GM23338 (cell line): ENCODE measurements at regions not wholly inside any gene's neighbourhood (a gene's known extent, or its start where the extent isn't known, plus 50 kb on each side); places are given as distances from the start of the nearest gene placed in this dataset.

Experiments
- ATAC-seq: fragments of 200-7000 bp; cut with Tn5 transposase; 3 replicates; pipeline ENCODE4 v1.9.1; 2020
- DNase-seq: peaks from one replicate; pipeline ENCODE4 v3.0.0-alpha.2; 2015; ENCODE audit warnings: low spot score
- H2AFZ ChIP-seq: fragments of 200-600 bp; sonication (generic); 2 replicates; pipeline ENCODE4 v1.8.0; 2016; ENCODE audit warnings: antibody characterized with exemption, mild to moderate bottlenecking, moderate library complexity
- H3F3A ChIP-seq: fragments of 200-600 bp; sonication (generic); replicated peaks from 2 replicates; pipeline ENCODE4 v1.8.0; 2017; ENCODE audit warnings: antibody characterized with exemption, mixed run types, low read depth
- H3K27ac ChIP-seq: fragments of 200-600 bp; sonication (generic); 2 replicates; pipeline ENCODE4 v1.6.1; 2016; ENCODE audit warnings: low read depth
- H3K27me3 ChIP-seq: fragments of 200-600 bp; sonication (generic); 2 replicates; pipeline ENCODE4 v1.8.0; 2016; ENCODE audit warnings: mild to moderate bottlenecking, mixed run types, moderate library complexity; ENCODE audit not compliant: insufficient read depth
- H3K36me3 ChIP-seq: fragments of 200-600 bp; sonication (generic); 2 replicates; pipeline ENCODE4 v1.8.0; 2016; ENCODE audit warnings: mild to moderate bottlenecking; ENCODE audit not compliant: insufficient read depth
- H3K4me1 ChIP-seq: fragments of 200-600 bp; sonication (generic); 2 replicates; pipeline ENCODE4 v1.8.0; 2016; ENCODE audit warnings: mild to moderate bottlenecking, moderate library complexity; ENCODE audit not compliant: insufficient read depth
- H3K4me2 ChIP-seq: fragments of 200-600 bp; sonication (generic); 2 replicates; pipeline ENCODE4 v1.7.1; 2017; ENCODE audit warnings: mixed run types
- H3K4me3 ChIP-seq: fragments of 200-600 bp; sonication (generic); 2 replicates; pipeline ENCODE4 v1.6.1; 2016; ENCODE audit warnings: mixed run types
- H3K79me2 ChIP-seq: fragments of 200-600 bp; sonication (generic); replicated peaks from 2 replicates; pipeline ENCODE4 v1.8.0; 2017; ENCODE audit warnings: mild to moderate bottlenecking; ENCODE audit not compliant: insufficient read depth
- H3K9me2 ChIP-seq: fragments of 200-600 bp; sonication (generic); 2 replicates; pipeline ENCODE4 v1.8.0; 2017; ENCODE audit not compliant: insufficient read depth
- H4K20me1 ChIP-seq: fragments of 200-600 bp; sonication (generic); replicated peaks from 2 replicates; pipeline ENCODE4 v1.8.0; 2017; ENCODE audit warnings: mild to moderate bottlenecking; ENCODE audit not compliant: insufficient read depth
- H3K27ac Mint-ChIP-seq: 2 replicates; pipeline ENCODE4 v1.8.0; 2020; ENCODE audit warnings: inconsistent platforms, mild to moderate bottlenecking, moderate library complexity, mixed read lengths
- H3K27me3 Mint-ChIP-seq: 3 replicates; pipeline ENCODE4 v1.8.0; 2022; ENCODE audit warnings: low read depth, mild to moderate bottlenecking, moderate library complexity, mixed read lengths, inconsistent platforms; ENCODE audit not compliant: insufficient read depth, poor library complexity
- H3K36me3 Mint-ChIP-seq: 3 replicates; pipeline ENCODE4 v1.8.0; 2021; ENCODE audit warnings: low read depth, mild to moderate bottlenecking, inconsistent platforms, moderate library complexity, mixed read lengths
- H3K4me1 Mint-ChIP-seq: 3 replicates; pipeline ENCODE4 v1.8.0; 2020; ENCODE audit warnings: mild to moderate bottlenecking, inconsistent platforms, mixed read lengths
- H3K4me3 Mint-ChIP-seq: 3 replicates; pipeline ENCODE4 v1.8.0; 2021; ENCODE audit warnings: moderate library complexity, mild to moderate bottlenecking, inconsistent platforms, mixed read lengths
- H3K9me3 Mint-ChIP-seq: 3 replicates; pipeline ENCODE4 v1.8.0; 2020; ENCODE audit warnings: moderate library complexity, mild to moderate bottlenecking, inconsistent platforms, mixed read lengths
- CREB1 ChIP-seq: fragments of 250-450 bp; sonication (Bioruptor Pico); IDR thresholded peaks from 2 replicates; pipeline ENCODE4 v1.5.0; 2020; ENCODE audit warnings: low read depth, mild to moderate bottlenecking, moderate library complexity
- JUNB ChIP-seq: IDR thresholded peaks from one replicate; pipeline ENCODE4 v1.6.1; 2016; ENCODE audit warnings: antibody characterized with exemption; ENCODE audit not compliant: unreplicated experiment
- STAT1 ChIP-seq: IDR thresholded peaks from one replicate; pipeline ENCODE4 v1.6.1; 2016; ENCODE audit warnings: antibody characterized with exemption; ENCODE audit not compliant: unreplicated experiment
- ZNF114 ChIP-seq: fragments of 250-450 bp; sonication (Bioruptor Pico); IDR thresholded peaks from 2 replicates; pipeline ENCODE4 v1.5.0; 2020; ENCODE audit warnings: mild to moderate bottlenecking, moderate library complexity
- TF ChIP-seq, protein P1 (sequence below): IDR thresholded peaks from 2 replicates; pipeline ENCODE4 v1.6.1; 2016; ENCODE audit warnings: antibody characterized with exemption
- TF ChIP-seq, protein P2 (sequence below): IDR thresholded peaks from one replicate; pipeline ENCODE4 v1.6.1; 2018; ENCODE audit warnings: antibody characterized with exemption; ENCODE audit not compliant: unreplicated experiment

DNA sequence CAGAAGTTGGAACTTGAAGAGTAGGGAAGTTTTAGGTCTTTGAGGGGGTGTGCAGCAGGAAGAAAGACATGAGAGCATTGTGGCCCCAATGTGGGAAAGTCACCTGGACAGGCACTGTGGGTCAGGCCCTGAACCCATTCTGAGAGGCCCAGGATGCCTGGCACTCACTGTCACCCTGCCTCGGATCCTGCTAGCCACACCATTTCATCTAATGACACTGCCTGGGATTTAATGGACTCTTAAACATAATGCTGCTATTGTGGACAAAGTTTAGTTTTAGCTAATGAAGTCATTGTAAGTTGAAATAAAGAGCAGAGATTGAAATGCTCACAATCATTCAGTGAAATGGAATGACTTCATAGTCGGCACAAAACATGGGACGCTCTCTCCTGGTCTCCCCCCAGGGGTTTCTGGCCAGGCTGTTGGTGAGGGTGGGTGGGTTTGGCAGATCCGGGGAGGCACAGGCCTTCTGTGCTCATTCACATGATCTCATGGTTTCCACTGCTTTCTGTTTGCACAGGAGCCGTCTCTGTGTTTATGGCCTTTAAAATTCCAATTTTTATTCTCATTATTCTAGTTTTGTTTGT, 141.8 kb upstream of the KLHL29 start:
- TF ChIP-seq ZNF114 (no peak), STAT1 (no peak)
- Histone ChIP-seq H3K27me3 (no peaks in the 10 kb centered on the region), H3K4me3 (no peak overlapping the region), H3F3A (no peaks in the 10 kb centered on the region), H3K36me3 (no peaks in the 10 kb centered on the region), H3K79me2 (no peaks in the 10 kb centered on the region), H2AFZ (no peak overlapping the region), H3K4me2 (no peak overlapping the region), H3K9me2 (peaks cover 6% of the 10 kb centered on the region; the same call in 1 of the 2 replicates), H4K20me1 (no peaks in the 10 kb centered on the region), H3K4me1 (no peaks in the 10 kb centered on the region), H3K27ac (no peak overlapping the region)
- Mint-ChIP-seq H3K27me3 (peaks cover 6% of the 10 kb centered on the region), H3K9me3 (no peaks in the 10 kb centered on the region), H3K4me3 (no peak overlapping the region), H3K4me1 (no peaks in the 10 kb centered on the region), H3K27ac (no peak overlapping the region), H3K36me3 (no peaks in the 10 kb centered on the region)
- no peak for ATAC-seq
- no peak for DNase-seq

DNA sequence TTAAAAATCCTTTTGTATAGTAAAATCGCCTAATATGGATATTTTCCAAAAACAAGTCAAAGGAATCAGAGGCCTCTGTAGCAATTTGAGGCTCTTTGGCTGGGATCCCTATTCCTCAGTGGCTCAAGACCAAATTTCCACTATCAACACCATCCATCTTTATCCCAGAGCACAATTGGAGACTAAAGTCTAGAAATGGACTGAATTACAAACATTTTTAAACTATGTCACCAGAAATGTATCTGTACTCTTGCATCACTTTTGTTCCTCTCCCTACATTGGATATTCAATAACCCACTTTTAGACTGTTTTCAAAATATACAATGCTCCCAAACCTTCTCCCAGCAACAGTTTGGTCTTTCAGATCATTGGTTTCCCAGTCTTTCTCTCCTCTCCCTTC, 140.4 kb upstream of the KLHL29 start:
- H3K36me3 Mint-ChIP-seq = no peaks in the 10 kb centered on the region
- Histone ChIP-seq H2AFZ (no peak overlapping the region), H3F3A (no peaks in the 10 kb centered on the region), H3K4me2 (no peak overlapping the region), H3K9me2 (peaks cover 6% of the 10 kb centered on the region; the same call in 1 of the 2 replicates), H3K4me1 (no peaks in the 10 kb centered on the region), H4K20me1 (no peaks in the 10 kb centered on the region), H3K79me2 (no peaks in the 10 kb centered on the region), H3K36me3 (no peaks in the 10 kb centered on the region), H3K27ac (no peak overlapping the region), H3K27me3 (no peaks in the 10 kb centered on the region), H3K4me3 (no peak overlapping the region)
- TF ChIP-seq, protein P1, sequence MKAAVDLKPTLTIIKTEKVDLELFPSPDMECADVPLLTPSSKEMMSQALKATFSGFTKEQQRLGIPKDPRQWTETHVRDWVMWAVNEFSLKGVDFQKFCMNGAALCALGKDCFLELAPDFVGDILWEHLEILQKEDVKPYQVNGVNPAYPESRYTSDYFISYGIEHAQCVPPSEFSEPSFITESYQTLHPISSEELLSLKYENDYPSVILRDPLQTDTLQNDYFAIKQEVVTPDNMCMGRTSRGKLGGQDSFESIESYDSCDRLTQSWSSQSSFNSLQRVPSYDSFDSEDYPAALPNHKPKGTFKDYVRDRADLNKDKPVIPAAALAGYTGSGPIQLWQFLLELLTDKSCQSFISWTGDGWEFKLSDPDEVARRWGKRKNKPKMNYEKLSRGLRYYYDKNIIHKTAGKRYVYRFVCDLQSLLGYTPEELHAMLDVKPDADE = no peak
- no peak for TF ChIP-seq STAT1
- peaks cover 6% of the 10 kb centered on the region for H3K27me3 Mint-ChIP-seq
- DNase-seq (no peak), ATAC-seq (no peak)
- H3K4me1 Mint-ChIP-seq = no peaks in the 10 kb centered on the region
- no peak overlapping the region for H3K27ac Mint-ChIP-seq
- no peak overlapping the region for H3K4me3 Mint-ChIP-seq
- H3K9me3 Mint-ChIP-seq = no peaks in the 10 kb centered on the region

DNA sequence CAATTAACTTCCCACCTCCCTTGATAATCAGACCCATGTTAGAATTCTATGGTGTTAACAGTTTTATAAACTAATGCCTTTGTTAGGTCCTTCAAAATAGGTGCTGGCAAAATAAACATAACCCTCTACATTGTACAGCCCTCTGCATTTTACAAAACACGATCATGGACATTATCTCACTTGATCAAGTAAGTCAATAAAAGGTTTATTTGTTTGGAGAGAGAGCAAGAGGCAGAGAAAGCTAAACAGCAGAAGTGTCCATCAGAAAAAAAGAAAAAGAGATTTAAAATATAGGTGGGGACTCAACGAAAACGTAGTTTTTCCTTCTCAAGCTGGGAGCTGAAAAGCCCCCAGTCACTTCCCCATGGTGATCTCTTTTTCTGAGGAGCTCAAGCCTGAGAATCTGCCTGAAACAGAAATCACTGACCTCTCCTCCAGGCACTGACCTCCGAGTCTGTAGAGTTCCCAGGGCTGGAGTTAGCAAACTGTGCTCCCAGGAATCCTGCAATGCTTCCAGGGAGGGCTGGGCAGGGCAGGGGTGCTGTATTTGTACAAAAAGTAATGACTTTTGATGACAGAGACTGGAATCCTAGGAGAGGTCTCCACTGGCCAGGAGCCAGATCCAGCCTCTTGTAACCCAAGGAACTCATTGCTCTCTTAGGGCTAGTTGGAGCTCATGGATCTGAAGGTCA, 137.8 kb upstream of the KLHL29 start:
- Histone ChIP-seq H3K4me2 (no peak overlapping the region), H3F3A (no peaks in the 10 kb centered on the region), H3K27ac (no peak overlapping the region), H3K79me2 (no peaks in the 10 kb centered on the region), H4K20me1 (no peaks in the 10 kb centered on the region), H3K27me3 (no peaks in the 10 kb centered on the region), H3K9me2 (peaks cover 6% of the 10 kb centered on the region; the same call in 1 of the 2 replicates), H3K36me3 (no peaks in the 10 kb centered on the region), H2AFZ (no peak overlapping the region), H3K4me3 (no peak overlapping the region), H3K4me1 (no peaks in the 10 kb centered on the region)
- Mint-ChIP-seq H3K27ac (no peak overlapping the region; the same call in 1 of the 2 replicates), H3K36me3 (no peaks in the 10 kb centered on the region), H3K27me3 (peaks cover 2% of the 10 kb centered on the region), H3K4me3 (no peak overlapping the region), H3K9me3 (no peaks in the 10 kb centered on the region), H3K4me1 (no peaks in the 10 kb centered on the region)
- DNase-seq (no peak), ATAC-seq (no peak)
- TF ChIP-seq, protein P2, sequence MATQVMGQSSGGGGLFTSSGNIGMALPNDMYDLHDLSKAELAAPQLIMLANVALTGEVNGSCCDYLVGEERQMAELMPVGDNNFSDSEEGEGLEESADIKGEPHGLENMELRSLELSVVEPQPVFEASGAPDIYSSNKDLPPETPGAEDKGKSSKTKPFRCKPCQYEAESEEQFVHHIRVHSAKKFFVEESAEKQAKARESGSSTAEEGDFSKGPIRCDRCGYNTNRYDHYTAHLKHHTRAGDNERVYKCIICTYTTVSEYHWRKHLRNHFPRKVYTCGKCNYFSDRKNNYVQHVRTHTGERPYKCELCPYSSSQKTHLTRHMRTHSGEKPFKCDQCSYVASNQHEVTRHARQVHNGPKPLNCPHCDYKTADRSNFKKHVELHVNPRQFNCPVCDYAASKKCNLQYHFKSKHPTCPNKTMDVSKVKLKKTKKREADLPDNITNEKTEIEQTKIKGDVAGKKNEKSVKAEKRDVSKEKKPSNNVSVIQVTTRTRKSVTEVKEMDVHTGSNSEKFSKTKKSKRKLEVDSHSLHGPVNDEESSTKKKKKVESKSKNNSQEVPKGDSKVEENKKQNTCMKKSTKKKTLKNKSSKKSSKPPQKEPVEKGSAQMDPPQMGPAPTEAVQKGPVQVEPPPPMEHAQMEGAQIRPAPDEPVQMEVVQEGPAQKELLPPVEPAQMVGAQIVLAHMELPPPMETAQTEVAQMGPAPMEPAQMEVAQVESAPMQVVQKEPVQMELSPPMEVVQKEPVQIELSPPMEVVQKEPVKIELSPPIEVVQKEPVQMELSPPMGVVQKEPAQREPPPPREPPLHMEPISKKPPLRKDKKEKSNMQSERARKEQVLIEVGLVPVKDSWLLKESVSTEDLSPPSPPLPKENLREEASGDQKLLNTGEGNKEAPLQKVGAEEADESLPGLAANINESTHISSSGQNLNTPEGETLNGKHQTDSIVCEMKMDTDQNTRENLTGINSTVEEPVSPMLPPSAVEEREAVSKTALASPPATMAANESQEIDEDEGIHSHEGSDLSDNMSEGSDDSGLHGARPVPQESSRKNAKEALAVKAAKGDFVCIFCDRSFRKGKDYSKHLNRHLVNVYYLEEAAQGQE = no peak
- TF ChIP-seq CREB1 (CRISPR knock-in tag) = no peak
- TF ChIP-seq JUNB = no peak
